ENCODE measurements at regions not wholly inside any gene's neighbourhood (a gene's known extent, or its start where the extent isn't known, plus 50 kb on each side); places are given as distances from the start of the nearest gene placed in this dataset.
"Not testable (repeated sequence)": the region's sequence is repeated elsewhere in the genome, so short reads cannot be mapped to it uniquely, and the experiment has no call there.

- ChIA-PET POLR2A (no interaction called here), CTCF (interaction anchor here (1.4 kb wide), 1 partner anchor 16 kb away, joined by 3 read pairs; no protein-coding TSS in a partner anchor)
- no peak for TF ChIP-seq CTCF (IDR thresholded peaks at IDR 0.05; ENCODE audit: control extremely low read depth, extremely low read depth, low read depth, missing control alignments)
- no peak for DNase-seq (ENCODE audit: extremely low spot score)
These were observed 62.7 kb upstream of the GRID2 start for GRCh38 chr4:92241094-92241493.

GRCh38 chr4:92246384-92246783, 57.4 kb upstream of the GRID2 start:
- no peak for TF ChIP-seq CTCF (IDR thresholded peaks at IDR 0.05; ENCODE audit: control extremely low read depth, extremely low read depth, low read depth, missing control alignments)
- CTCF ChIA-PET = no interaction called here
- no peak for DNase-seq (ENCODE audit: extremely low spot score)
- POLR2A ChIA-PET = no interaction called here

- ChIA-PET POLR2A (no interaction called here), CTCF (no interaction called here)
- TF ChIP-seq CTCF (IDR thresholded peaks at IDR 0.05; ENCODE audit: control extremely low read depth, extremely low read depth, low read depth, missing control alignments) = no peak
These were observed 54.2 kb upstream of the GRID2 start for GRCh38 chr4:92249541-92249940.

GRCh38 chr4:92251711-92252110, 52.1 kb upstream of the GRID2 start:
- POLR2A ChIA-PET = no interaction called here
- DNase-seq (ENCODE audit: extremely low spot score) = no peak
- CTCF ChIA-PET = no interaction called here
- no peak for TF ChIP-seq CTCF (IDR thresholded peaks at IDR 0.05; ENCODE audit: control extremely low read depth, extremely low read depth, low read depth, missing control alignments)

More at GRCh38 chr4:92249541-92249940, 54.2 kb upstream of the GRID2 start:
- no peak for DNase-seq (ENCODE audit: extremely low spot score)

GRCh38 chr4:92252358-92252757, 51.4 kb upstream of the GRID2 start:
- POLR2A ChIA-PET; CTCF ChIA-PET; DNase-seq (ENCODE audit: extremely low spot score): not testable (repeated sequence)

- ChIA-PET CTCF (no interaction called here), POLR2A (no interaction called here)
- no peak for DNase-seq (ENCODE audit: extremely low spot score)
- TF ChIP-seq CTCF (IDR thresholded peaks at IDR 0.05; ENCODE audit: control extremely low read depth, extremely low read depth, low read depth, missing control alignments) = no peak
These were observed 50.9 kb upstream of the GRID2 start for GRCh38 chr4:92252846-92253245.

GRCh38 chr4:92253550-92253949, 50.2 kb upstream of the GRID2 start:
- no peak for TF ChIP-seq CTCF (IDR thresholded peaks at IDR 0.05; ENCODE audit: control extremely low read depth, extremely low read depth, low read depth, missing control alignments)
- POLR2A ChIA-PET = no interaction called here
- no peak for DNase-seq (ENCODE audit: extremely low spot score)

More at GRCh38 chr4:92253550-92253949, 50.2 kb upstream of the GRID2 start:
- CTCF ChIA-PET = no interaction called here
